ENCODE measurements at regions not wholly inside any gene's neighbourhood (a gene's known extent, or its start where the extent isn't known, plus 50 kb on each side); places are given as distances from the start of the nearest gene placed in this dataset.
"Not testable (repeated sequence)": the region's sequence is repeated elsewhere in the genome, so short reads cannot be mapped to it uniquely, and the experiment has no call there.

GRCh38 chr3:125681146-125681545, 85.8 kb upstream of the OSBPL11 start:
- Histone ChIP-seq H3K9ac (ENCODE audit: low read length) (no peak overlapping the region), H3K27ac (ENCODE audit: low read length) (no peak overlapping the region), H3K79me2 (ENCODE audit: low read length) (no peaks in the 10 kb centered on the region), H3K4me3 (ENCODE audit: low read length) (no peak overlapping the region), H2AFZ (ENCODE audit: low read depth, low read length) (no peak overlapping the region), H4K20me1 (ENCODE audit: insufficient read depth, low read length) (no peaks in the 10 kb centered on the region), H3K9me3 (ENCODE audit: insufficient read depth, low read length) (no peaks in the 10 kb centered on the region), H3K36me3 (replicated peaks; ENCODE audit: low read depth, low read length) (no peaks in the 10 kb centered on the region), H3K4me1 (ENCODE audit: low read length) (no peaks in the 10 kb centered on the region), H3K27me3 (ENCODE audit: low read depth, low read length) (no peaks in the 10 kb centered on the region), H3K4me2 (ENCODE audit: low read length) (no peak overlapping the region)
- TF ChIP-seq CTCF (IDR thresholded peaks at IDR 0.05; ENCODE audit: low read depth, low read length) (no peak), EZH2phosphoT487 (IDR thresholded peaks at IDR 0.05; ENCODE audit: low read depth) (no peak)

GRCh38 chr3:125681906-125682305, 86.6 kb upstream of the OSBPL11 start:
- H3K27ac ChIP-seq (ENCODE audit: low read length); H2AFZ ChIP-seq (ENCODE audit: low read depth, low read length); H3K4me1 ChIP-seq (ENCODE audit: low read length); H3K36me3 ChIP-seq (replicated peaks; ENCODE audit: low read depth, low read length); H3K27me3 ChIP-seq (ENCODE audit: low read depth, low read length); H3K9ac ChIP-seq (ENCODE audit: low read length); H3K9me3 ChIP-seq (ENCODE audit: insufficient read depth, low read length); H3K4me3 ChIP-seq (ENCODE audit: low read length); H4K20me1 ChIP-seq (ENCODE audit: insufficient read depth, low read length); H3K4me2 ChIP-seq (ENCODE audit: low read length); H3K79me2 ChIP-seq (ENCODE audit: low read length): not testable (repeated sequence)

- not testable (repeated sequence) for H3K9me3 ChIP-seq (ENCODE audit: insufficient read depth, low read length); H3K4me1 ChIP-seq (ENCODE audit: low read length); H3K79me2 ChIP-seq (ENCODE audit: low read length); H3K27me3 ChIP-seq (ENCODE audit: low read depth, low read length); H3K9ac ChIP-seq (ENCODE audit: low read length); H3K27ac ChIP-seq (ENCODE audit: low read length); H3K36me3 ChIP-seq (replicated peaks; ENCODE audit: low read depth, low read length); H2AFZ ChIP-seq (ENCODE audit: low read depth, low read length); H4K20me1 ChIP-seq (ENCODE audit: insufficient read depth, low read length); H3K4me2 ChIP-seq (ENCODE audit: low read length); H3K4me3 ChIP-seq (ENCODE audit: low read length)
These were observed 87.3 kb upstream of the OSBPL11 start for GRCh38 chr3:125682610-125683009.

GRCh38 chr3:125683067-125683829, 88.0 kb upstream of the OSBPL11 start:
- TF ChIP-seq EZH2phosphoT487 (IDR thresholded peaks at IDR 0.05; ENCODE audit: low read depth) = no peak
- no peak for TF ChIP-seq CTCF (IDR thresholded peaks at IDR 0.05; ENCODE audit: low read depth, low read length)
- Histone ChIP-seq H3K79me2 (ENCODE audit: low read length) (no peaks in the 10 kb centered on the region), H3K4me1 (ENCODE audit: low read length) (no peaks in the 10 kb centered on the region), H3K4me3 (ENCODE audit: low read length) (no peak overlapping the region), H3K36me3 (replicated peaks; ENCODE audit: low read depth, low read length) (no peaks in the 10 kb centered on the region), H4K20me1 (ENCODE audit: insufficient read depth, low read length) (no peaks in the 10 kb centered on the region), H3K4me2 (ENCODE audit: low read length) (no peak overlapping the region), H3K27me3 (ENCODE audit: low read depth, low read length) (no peaks in the 10 kb centered on the region), H3K27ac (ENCODE audit: low read length) (no peak overlapping the region), H3K9ac (ENCODE audit: low read length) (no peak overlapping the region), H3K9me3 (ENCODE audit: insufficient read depth, low read length) (no peaks in the 10 kb centered on the region), H2AFZ (ENCODE audit: low read depth, low read length) (no peak overlapping the region)

- no peak overlapping the region for H2AFZ ChIP-seq (ENCODE audit: low read depth, low read length)
These were observed 88.9 kb upstream of the OSBPL11 start for GRCh38 chr3:125684199-125684598.

GRCh38 chr3:125685741-125686140, 90.4 kb upstream of the OSBPL11 start:
- not testable (repeated sequence) for H4K20me1 ChIP-seq (ENCODE audit: insufficient read depth, low read length); H3K79me2 ChIP-seq (ENCODE audit: low read length); H2AFZ ChIP-seq (ENCODE audit: low read depth, low read length); H3K9ac ChIP-seq (ENCODE audit: low read length); H3K4me2 ChIP-seq (ENCODE audit: low read length); H3K36me3 ChIP-seq (replicated peaks; ENCODE audit: low read depth, low read length); H3K27me3 ChIP-seq (ENCODE audit: low read depth, low read length); H3K4me3 ChIP-seq (ENCODE audit: low read length); H3K9me3 ChIP-seq (ENCODE audit: insufficient read depth, low read length); H3K4me1 ChIP-seq (ENCODE audit: low read length); H3K27ac ChIP-seq (ENCODE audit: low read length)

More at GRCh38 chr3:125684199-125684598, 88.9 kb upstream of the OSBPL11 start:
- Histone ChIP-seq H3K27ac (ENCODE audit: low read length) (no peak overlapping the region), H3K27me3 (ENCODE audit: low read depth, low read length) (no peaks in the 10 kb centered on the region), H3K79me2 (ENCODE audit: low read length) (no peaks in the 10 kb centered on the region), H3K4me2 (ENCODE audit: low read length) (no peak overlapping the region), H3K4me3 (ENCODE audit: low read length) (no peak overlapping the region), H3K36me3 (replicated peaks; ENCODE audit: low read depth, low read length) (no peaks in the 10 kb centered on the region), H3K4me1 (ENCODE audit: low read length) (no peaks in the 10 kb centered on the region), H3K9me3 (ENCODE audit: insufficient read depth, low read length) (no peaks in the 10 kb centered on the region), H4K20me1 (ENCODE audit: insufficient read depth, low read length) (no peaks in the 10 kb centered on the region), H3K9ac (ENCODE audit: low read length) (no peak overlapping the region)
- TF ChIP-seq CTCF (IDR thresholded peaks at IDR 0.05; ENCODE audit: low read depth, low read length) = peak; percentile 35
- TF ChIP-seq EZH2phosphoT487 (IDR thresholded peaks at IDR 0.05; ENCODE audit: low read depth) = no peak
